HepG2 (cell line): ENCODE measurements at regions not wholly inside any gene's neighbourhood (a gene's known extent, or its start where the extent isn't known, plus 50 kb on each side); places are given as distances from the start of the nearest gene placed in this dataset.

ENCODE experiments used
- FOSL1 ChIP-seq: sonication (generic); formaldehyde crosslinking; IDR thresholded peaks from 2 replicates; pipeline ENCODE4 v1.9.0; 2021; ENCODE audit warnings: missing genetic modification reagents, borderline replicate concordance
- FOXC1 ChIP-seq: sonication (generic); formaldehyde crosslinking; IDR thresholded peaks from 2 replicates; pipeline ENCODE4 v1.8.0; 2022; ENCODE audit warnings: mild to moderate bottlenecking, missing genetic modification reagents, borderline replicate concordance
- KDM5A ChIP-seq: fragments of 200-600 bp; sonication (generic); IDR thresholded peaks from 2 replicates; pipeline ENCODE4 v1.7.0; 2018; ENCODE audit warnings: antibody characterized with exemption, mild to moderate bottlenecking, low read length, borderline replicate concordance
- NFYB ChIP-seq: sonication (generic); formaldehyde crosslinking; IDR thresholded peaks from 2 replicates; pipeline ENCODE4 v1.4.0; 2020; ENCODE audit warnings: missing genetic modification reagents
- NR1H2 ChIP-seq: sonication (generic); formaldehyde crosslinking; IDR thresholded peaks from 2 replicates; pipeline ENCODE4 v1.8.1; 2022; ENCODE audit warnings: low read depth, missing genetic modification reagents, borderline replicate concordance
- POLR2AphosphoS5 ChIP-seq: IDR thresholded peaks from 2 replicates; pipeline ENCODE4 v1.6.1; 2012; ENCODE audit warnings: low read depth, low read length
- RFX5 ChIP-seq: IDR thresholded peaks from 2 replicates; pipeline ENCODE4 v1.6.1; 2011; ENCODE audit warnings: low read depth, low read length, improper control_type of control experiment
- TCF7L2 ChIP-seq: IDR thresholded peaks from 2 replicates; pipeline ENCODE4 v1.6.1; 2011; ENCODE audit warnings: mild to moderate bottlenecking, low read depth, low read length, moderate library complexity
- XRCC5 ChIP-seq: fragments of 200-400 bp; formaldehyde crosslinking; optimal IDR thresholded peaks from 2 replicates; pipeline ENCODE3; 2017; ENCODE audit warnings: mild to moderate bottlenecking, low read length
- ZNF124 ChIP-seq: sonication (generic); formaldehyde crosslinking; IDR thresholded peaks from 2 replicates; pipeline ENCODE4 v1.4.0; 2020; ENCODE audit warnings: missing genetic modification reagents
- TF ChIP-seq, protein P1 (sequence below): sonication (generic); formaldehyde crosslinking; IDR thresholded peaks from 2 replicates; pipeline ENCODE4 v1.4.0; 2020; ENCODE audit warnings: missing genetic modification reagents
- TF ChIP-seq, protein P2 (sequence below): sonication (generic); formaldehyde crosslinking; IDR thresholded peaks from 2 replicates; pipeline ENCODE4 v1.4.0; 2020; ENCODE audit warnings: mild to moderate bottlenecking, missing genetic modification reagents

GRCh38 chr5:2936413-2936812 is 184.9 kb upstream of the IRX2 start:
- TF ChIP-seq FOXC1 (no peak), KDM5A (no peak), NFYB (CRISPR knock-in tag) (no peak), ZNF124 (CRISPR knock-in tag) (no peak), NR1H2 (CRISPR knock-in tag) (no peak), POLR2AphosphoS5 (no peak), RFX5 (no peak), XRCC5 (no peak), TCF7L2 (no peak), FOSL1 (CRISPR knock-in tag) (no peak)
- TF ChIP-seq, protein P1, sequence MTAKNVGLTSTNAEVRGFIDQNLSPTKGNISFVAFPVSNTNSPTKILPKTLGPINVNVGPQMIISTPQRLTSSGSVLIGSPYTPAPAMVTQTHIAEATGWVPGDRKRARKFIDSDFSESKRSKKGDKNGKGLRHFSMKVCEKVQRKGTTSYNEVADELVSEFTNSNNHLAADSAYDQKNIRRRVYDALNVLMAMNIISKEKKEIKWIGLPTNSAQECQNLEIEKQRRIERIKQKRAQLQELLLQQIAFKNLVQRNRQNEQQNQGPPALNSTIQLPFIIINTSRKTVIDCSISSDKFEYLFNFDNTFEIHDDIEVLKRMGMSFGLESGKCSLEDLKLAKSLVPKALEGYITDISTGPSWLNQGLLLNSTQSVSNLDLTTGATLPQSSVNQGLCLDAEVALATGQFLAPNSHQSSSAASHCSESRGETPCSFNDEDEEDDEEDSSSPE (CRISPR knock-in tag) = no peak
- TF ChIP-seq, protein P2, sequence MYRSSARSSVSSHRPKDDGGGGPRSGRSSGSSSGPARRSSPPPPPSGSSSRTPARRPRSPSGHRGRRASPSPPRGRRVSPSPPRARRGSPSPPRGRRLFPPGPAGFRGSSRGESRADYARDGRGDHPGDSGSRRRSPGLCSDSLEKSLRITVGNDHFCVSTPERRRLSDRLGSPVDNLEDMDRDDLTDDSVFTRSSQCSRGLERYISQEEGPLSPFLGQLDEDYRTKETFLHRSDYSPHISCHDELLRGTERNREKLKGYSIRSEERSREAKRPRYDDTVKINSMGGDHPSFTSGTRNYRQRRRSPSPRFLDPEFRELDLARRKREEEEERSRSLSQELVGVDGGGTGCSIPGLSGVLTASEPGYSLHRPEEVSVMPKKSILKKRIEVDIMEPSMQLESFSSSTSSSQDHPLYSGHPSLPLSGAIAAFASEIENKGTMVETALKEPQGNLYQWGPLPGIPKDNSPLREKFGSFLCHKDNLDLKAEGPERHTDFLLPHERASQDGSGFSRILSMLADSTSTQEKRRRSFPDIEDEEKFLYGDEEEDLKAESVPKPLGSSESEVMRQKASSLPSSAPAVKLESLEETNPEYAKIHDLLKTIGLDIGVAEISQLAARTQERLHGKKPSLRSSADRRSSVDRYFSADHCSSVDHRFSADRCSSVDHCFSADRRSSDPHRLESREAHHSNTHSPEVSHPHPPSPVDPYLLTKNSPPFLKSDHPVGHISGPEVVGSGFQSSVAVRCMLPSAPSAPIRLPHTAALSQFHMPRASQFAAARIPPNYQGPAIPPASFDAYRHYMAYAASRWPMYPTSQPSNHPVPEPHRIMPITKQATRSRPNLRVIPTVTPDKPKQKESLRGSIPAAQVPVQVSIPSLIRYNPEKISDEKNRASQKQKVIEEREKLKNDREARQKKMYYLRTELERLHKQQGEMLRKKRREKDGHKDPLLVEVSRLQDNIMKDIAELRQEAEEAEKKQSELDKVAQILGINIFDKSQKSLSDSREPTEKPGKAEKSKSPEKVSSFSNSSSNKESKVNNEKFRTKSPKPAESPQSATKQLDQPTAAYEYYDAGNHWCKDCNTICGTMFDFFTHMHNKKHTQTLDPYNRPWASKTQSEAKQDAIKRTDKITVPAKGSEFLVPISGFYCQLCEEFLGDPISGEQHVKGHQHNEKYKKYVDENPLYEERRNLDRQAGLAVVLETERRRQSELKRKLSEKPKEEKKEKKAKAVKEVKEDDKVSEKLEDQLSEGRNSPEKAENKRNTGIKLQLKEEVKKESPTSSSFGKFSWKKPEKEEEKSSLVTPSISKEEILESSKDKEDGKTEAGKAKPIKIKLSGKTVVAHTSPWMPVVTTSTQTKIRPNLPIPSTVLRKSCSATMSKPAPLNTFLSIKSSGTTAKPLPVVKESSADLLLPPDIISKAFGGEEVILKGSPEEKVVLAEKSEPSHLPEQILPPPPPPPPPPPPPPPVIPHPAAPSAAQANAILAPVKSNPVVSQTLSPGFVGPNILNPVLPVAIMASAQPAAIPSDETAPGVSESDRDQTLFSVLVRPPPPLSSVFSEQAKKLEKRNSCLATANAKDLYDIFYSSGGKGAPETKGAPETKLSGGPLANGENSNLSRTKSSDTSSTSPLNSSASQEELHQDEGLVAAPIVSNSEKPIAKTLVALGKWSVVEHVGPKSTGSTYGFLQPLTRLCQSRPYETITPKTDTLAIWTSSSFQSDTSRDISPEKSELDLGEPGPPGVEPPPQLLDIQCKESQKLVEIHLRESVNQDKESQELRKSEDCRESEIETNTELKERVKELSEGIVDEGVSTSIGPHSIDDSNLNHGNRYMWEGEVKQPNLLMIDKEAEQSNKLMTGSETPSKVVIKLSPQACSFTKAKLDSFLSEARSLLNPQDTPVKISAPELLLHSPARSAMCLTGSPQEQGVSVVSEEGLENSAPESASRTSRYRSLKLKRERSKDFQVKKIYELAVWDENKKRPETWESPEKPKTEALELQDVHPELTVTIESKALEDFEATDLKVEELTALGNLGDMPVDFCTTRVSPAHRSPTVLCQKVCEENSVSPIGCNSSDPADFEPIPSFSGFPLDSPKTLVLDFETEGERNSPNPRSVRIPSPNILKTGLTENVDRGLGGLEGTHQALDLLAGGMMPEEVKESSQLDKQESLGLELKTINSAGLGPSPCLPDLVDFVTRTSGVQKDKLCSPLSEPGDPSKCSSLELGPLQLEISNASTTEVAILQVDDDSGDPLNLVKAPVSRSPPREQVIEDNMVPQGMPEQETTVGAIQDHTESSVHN (CRISPR knock-in tag) = no peak
